ENCODE measurements at regions not wholly inside any gene's neighbourhood (a gene's known extent, or its start where the extent isn't known, plus 50 kb on each side); places are given as distances from the start of the nearest gene placed in this dataset.
"Not testable (repeated sequence)": the region's sequence is repeated elsewhere in the genome, so short reads cannot be mapped to it uniquely, and the experiment has no call there.

DNA sequence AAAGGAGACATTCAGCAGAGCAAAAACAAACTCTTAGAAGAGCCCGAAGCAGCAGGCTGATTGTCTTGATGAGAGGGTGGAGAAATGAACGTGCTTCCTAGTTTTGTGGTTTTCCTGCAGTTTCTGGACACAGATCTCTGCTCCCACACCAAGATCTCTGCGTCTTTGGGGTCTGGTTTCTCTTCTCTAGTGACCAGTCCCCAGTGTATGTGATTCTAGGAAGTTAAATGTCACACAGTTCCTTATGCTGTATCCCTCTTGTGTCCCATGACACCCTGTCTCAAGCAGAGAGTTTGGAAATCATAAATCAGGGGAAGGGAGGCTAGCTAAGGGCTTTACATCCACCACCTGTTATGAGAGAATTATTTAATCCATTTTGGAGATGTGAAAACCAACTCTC is 55.4 kb upstream of the KLF14 start:
- Histone ChIP-seq H3K27ac (ENCODE audit: low read depth, low read length) (no peak overlapping the region), H3K4me1 (ENCODE audit: insufficient read depth, low read length) (no peaks in the 10 kb centered on the region), H3K9ac (ENCODE audit: low read depth, low read length) (no peak overlapping the region), H3K9me3 (ENCODE audit: insufficient read depth, low read depth, low read length) (no peaks in the 10 kb centered on the region), H3K36me3 (ENCODE audit: insufficient read depth, low read length) (no peaks in the 10 kb centered on the region), H3K27me3 (ENCODE audit: insufficient read depth, low read length) (no peaks in the 10 kb centered on the region), H3K4me3 (ENCODE audit: low read length) (no peak overlapping the region)
- WGBS, result 98% methylated on average over 3 of the region's 3 CpGs

DNA sequence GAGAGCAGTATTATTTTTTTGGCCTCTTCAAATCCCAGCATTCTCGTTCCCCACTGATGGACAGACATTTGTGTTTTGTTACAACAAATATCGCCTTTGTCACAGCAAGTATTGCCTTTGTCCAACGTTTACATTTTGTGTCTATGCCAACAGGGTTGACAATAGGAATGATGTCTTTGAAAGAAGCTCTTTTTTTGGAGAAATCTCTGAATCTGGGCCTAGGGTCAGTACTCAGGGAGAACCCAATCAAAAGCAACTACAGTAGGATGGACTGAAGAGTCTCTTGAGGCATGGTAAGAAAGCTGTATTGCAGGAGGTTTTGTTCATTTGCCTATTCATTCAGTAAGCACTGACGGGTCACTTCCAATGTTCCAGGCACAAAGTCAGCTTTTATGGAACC is 57.7 kb upstream of the KLF14 start:
- H3K27ac ChIP-seq (ENCODE audit: low read depth, low read length), result no peak overlapping the region
- H3K4me3 ChIP-seq (ENCODE audit: low read length), result no peak overlapping the region
- 89% methylated on average over 4 of the region's 4 CpGs for WGBS
- no peaks in the 10 kb centered on the region for H3K9me3 ChIP-seq (ENCODE audit: insufficient read depth, low read depth, low read length)
- no peaks in the 10 kb centered on the region for H3K27me3 ChIP-seq (ENCODE audit: insufficient read depth, low read length)
- H3K9ac ChIP-seq (ENCODE audit: low read depth, low read length), result no peak overlapping the region
- no peaks in the 10 kb centered on the region for H3K36me3 ChIP-seq (ENCODE audit: insufficient read depth, low read length)
- peaks cover 6% of the 10 kb centered on the region; the same call in 1 of the 2 replicates for H3K4me1 ChIP-seq (ENCODE audit: insufficient read depth, low read length)

DNA sequence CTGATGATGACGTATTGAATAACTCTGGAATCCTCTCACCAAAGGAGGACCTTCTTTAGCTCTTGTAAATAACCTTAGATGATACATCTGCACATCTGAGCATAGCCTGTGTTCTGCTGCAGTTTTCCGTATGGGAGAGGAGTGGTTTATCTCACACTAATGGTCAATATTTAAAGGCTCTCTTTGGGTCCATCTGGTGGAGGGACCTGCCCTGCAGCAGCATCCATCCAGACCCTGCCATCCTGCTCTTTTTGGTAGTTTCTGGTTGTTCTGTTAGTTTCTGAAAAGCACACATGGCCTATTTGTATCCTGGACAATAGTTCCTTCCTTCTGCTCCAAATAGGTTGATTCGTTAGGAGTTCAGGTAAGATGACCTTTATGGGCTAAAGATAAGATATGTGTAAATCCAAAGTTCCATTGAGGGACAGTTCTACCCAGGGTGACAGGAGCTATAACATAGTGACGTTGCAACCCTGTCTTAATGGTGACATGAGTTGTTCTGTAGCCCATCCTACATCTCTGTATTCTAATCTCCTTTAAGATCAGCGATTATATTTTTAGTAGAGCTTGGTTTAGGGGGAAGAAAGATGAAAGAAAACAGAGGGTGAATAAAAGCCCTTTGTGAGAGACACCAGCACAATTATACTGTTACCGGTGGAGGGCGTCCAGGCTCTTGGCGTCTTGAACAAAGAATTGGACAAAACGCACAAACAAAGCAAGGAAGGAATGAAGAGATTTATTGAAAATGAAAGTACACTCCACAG is 60.0 kb upstream of the KLF14 start:
- Histone ChIP-seq H3K4me1 (ENCODE audit: insufficient read depth, low read length) (peaks cover 6% of the 10 kb centered on the region; the same call in 1 of the 2 replicates), H3K27me3 (ENCODE audit: insufficient read depth, low read length) (no peaks in the 10 kb centered on the region), H3K36me3 (ENCODE audit: insufficient read depth, low read length) (no peaks in the 10 kb centered on the region), H3K9ac (ENCODE audit: low read depth, low read length) (no peak overlapping the region), H3K4me3 (ENCODE audit: low read length) (no peak overlapping the region), H3K27ac (ENCODE audit: low read depth, low read length) (no peak overlapping the region), H3K9me3 (ENCODE audit: insufficient read depth, low read depth, low read length) (no peaks in the 10 kb centered on the region)
- 91% methylated on average over 9 of the region's 9 CpGs for WGBS

DNA sequence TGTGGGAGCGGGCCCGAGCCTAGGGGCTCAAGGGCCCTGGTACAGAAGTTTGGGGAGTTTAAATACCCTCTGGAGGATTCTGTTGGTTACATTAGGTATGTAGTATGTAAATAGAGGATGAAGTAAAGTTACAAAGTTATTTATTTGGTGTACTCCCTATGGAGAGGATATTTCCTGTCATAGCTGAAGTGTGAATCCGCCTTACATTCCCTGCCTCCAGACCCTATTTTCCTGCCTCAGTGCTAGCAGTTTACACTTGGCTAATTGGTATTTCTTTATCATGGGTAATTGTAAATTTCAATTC is 60.6 kb upstream of the KLF14 start:
- H3K4me1 ChIP-seq (ENCODE audit: insufficient read depth, low read length), result peaks cover 6% of the 10 kb centered on the region; the same call in 1 of the 2 replicates
- 89% methylated on average over 3 of the region's 3 CpGs for WGBS
- no peaks in the 10 kb centered on the region for H3K36me3 ChIP-seq (ENCODE audit: insufficient read depth, low read length)
- H3K27ac ChIP-seq (ENCODE audit: low read depth, low read length), result no peak overlapping the region
- H3K27me3 ChIP-seq (ENCODE audit: insufficient read depth, low read length), result no peaks in the 10 kb centered on the region
- H3K9ac ChIP-seq (ENCODE audit: low read depth, low read length), result no peak overlapping the region
- no peak overlapping the region for H3K4me3 ChIP-seq (ENCODE audit: low read length)
- no peaks in the 10 kb centered on the region for H3K9me3 ChIP-seq (ENCODE audit: insufficient read depth, low read depth, low read length)

DNA sequence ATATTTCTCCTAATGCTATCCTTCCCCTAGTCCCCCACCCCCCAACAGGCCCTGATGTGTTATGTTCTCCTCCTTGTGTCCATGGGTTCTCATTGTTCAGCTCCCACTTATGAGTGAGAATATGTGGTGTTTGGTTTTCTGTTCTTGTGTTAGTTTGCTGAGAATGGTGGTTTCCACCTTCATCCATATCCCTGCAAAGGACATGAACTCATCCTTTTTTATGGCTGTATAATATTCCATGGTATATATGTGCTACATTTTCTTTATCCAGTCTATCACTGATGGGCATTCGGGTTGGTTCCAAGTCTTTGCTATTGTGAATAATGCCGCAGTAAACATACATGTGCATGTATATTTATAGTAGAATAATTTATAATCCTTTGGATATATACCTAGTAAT is 62.4 kb upstream of the KLF14 start:
- H3K9me3 ChIP-seq (ENCODE audit: insufficient read depth, low read depth, low read length); H3K9ac ChIP-seq (ENCODE audit: low read depth, low read length); H3K27ac ChIP-seq (ENCODE audit: low read depth, low read length); H3K36me3 ChIP-seq (ENCODE audit: insufficient read depth, low read length); H3K4me1 ChIP-seq (ENCODE audit: insufficient read depth, low read length); H3K4me3 ChIP-seq (ENCODE audit: low read length); H3K27me3 ChIP-seq (ENCODE audit: insufficient read depth, low read length): not testable (repeated sequence)
- no CpG with 5 or more reads among the region's 2 CpGs for WGBS

DNA sequence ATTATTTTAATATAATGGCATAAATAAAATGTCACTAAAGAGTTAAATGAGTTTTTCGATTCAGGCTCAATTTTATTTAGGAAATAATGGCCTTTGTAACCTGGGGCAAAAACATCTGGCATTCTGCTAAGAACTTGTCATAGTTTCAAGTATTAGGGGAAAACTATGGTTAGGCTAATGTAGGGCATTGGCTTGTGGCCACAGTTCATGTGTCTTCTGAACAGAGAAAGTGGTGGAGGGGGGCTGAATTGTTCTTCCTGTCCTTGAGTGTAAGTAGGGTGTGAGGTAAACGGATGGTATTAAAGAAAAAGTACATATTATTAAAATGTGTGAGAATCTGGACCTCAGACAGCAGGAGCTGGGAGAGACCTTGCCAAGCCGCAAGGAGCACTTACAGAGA is 69.1 kb upstream of the KLF14 start:
- Histone ChIP-seq H3K4me1 (ENCODE audit: insufficient read depth, low read length) (no peaks in the 10 kb centered on the region), H3K27ac (ENCODE audit: low read depth, low read length) (no peak overlapping the region), H3K9ac (ENCODE audit: low read depth, low read length) (no peak overlapping the region), H3K9me3 (ENCODE audit: insufficient read depth, low read depth, low read length) (no peaks in the 10 kb centered on the region), H3K4me3 (ENCODE audit: low read length) (no peak overlapping the region), H3K36me3 (ENCODE audit: insufficient read depth, low read length) (no peaks in the 10 kb centered on the region), H3K27me3 (ENCODE audit: insufficient read depth, low read length) (no peaks in the 10 kb centered on the region)
- 85% methylated on average over 3 of the region's 3 CpGs for WGBS

DNA sequence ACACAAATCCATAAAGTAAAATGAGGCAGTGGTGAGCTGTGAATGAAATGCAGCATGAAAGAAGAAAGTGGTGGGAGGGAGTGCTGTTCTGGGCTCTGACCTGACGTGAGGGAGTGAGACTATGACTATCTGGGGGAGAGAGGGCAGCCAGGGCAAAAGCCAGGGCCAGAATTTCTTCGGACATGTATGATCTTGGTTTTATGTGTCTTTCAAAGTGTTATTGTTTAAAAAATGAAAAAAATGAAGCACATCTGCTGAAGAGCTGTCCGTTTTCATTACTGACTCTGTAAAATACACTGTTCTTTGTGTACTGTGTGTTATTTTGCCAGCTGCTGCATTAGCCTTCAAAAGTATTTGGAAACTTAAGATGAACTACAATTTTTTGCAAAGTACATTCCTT is 70.2 kb upstream of the KLF14 start:
- Histone ChIP-seq H3K36me3 (ENCODE audit: insufficient read depth, low read length) (no peaks in the 10 kb centered on the region), H3K9ac (ENCODE audit: low read depth, low read length) (no peak overlapping the region), H3K27ac (ENCODE audit: low read depth, low read length) (no peak overlapping the region), H3K4me3 (ENCODE audit: low read length) (no peak overlapping the region), H3K27me3 (ENCODE audit: insufficient read depth, low read length) (no peaks in the 10 kb centered on the region), H3K9me3 (ENCODE audit: insufficient read depth, low read depth, low read length) (no peaks in the 10 kb centered on the region), H3K4me1 (ENCODE audit: insufficient read depth, low read length) (no peaks in the 10 kb centered on the region)
- 88% methylated on average over 3 of the region's 3 CpGs for WGBS

DNA sequence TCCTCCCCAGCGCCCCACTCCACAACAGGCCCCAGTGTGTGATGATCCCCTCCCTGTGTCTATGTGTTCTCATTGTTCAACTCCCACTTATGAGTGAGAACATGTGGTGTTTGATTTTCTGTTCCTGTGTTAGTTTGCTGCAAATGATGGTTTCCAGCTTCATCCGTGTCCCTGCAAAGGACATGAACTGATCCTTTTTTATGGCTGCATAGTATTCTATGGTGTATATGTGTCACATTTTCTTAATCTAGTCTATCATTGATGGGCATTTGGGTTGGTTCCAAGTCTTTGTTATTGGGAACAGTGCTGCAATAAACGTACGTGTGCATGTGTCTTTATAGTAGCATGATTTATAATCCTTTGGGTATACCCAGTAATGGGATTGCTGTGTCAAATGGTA is 78.8 kb upstream of the KLF14 start:
- not testable (repeated sequence) for H3K27ac ChIP-seq (ENCODE audit: low read depth, low read length); H3K27me3 ChIP-seq (ENCODE audit: insufficient read depth, low read length); H3K36me3 ChIP-seq (ENCODE audit: insufficient read depth, low read length); H3K9me3 ChIP-seq (ENCODE audit: insufficient read depth, low read depth, low read length); H3K4me3 ChIP-seq (ENCODE audit: low read length); H3K4me1 ChIP-seq (ENCODE audit: insufficient read depth, low read length); H3K9ac ChIP-seq (ENCODE audit: low read depth, low read length)
- WGBS, result 88% methylated on average over 4 of the region's 4 CpGs

DNA sequence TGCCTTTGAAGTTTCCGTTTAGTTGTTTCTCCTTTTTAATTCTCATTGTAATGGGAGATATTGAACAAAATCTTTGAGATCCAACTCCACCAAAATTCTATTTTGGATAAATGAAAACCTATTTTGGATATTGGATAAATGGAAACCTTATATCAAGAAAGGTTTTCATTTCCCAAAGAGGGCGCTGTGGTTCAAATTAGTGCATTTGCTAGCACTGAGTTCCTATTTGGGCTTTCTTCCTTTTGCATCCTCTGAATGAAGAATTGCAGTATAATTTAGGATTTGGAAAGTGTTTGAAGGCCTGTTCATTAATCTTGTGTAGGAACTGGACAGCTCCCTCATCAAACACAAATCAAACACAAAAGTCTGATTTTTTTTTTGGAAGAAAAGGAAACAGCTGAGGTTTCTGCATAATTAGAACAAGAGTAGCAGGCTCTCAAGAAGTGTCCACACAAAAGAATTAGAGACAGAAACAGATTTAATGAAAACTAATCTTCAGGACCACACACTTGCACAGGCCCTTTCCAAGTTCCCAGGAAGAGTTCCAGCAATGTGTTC is 80.8 kb upstream of the KLF14 start:
- Histone ChIP-seq H3K27ac (ENCODE audit: low read depth, low read length) (no peak overlapping the region), H3K9me3 (ENCODE audit: insufficient read depth, low read depth, low read length) (0 out of 2 replicates have a peak, but pooled peaks cover 2% of the 10 kb centered on the region), H3K9ac (ENCODE audit: low read depth, low read length) (no peak overlapping the region), H3K36me3 (ENCODE audit: insufficient read depth, low read length) (no peaks in the 10 kb centered on the region), H3K4me3 (ENCODE audit: low read length) (no peak overlapping the region), H3K27me3 (ENCODE audit: insufficient read depth, low read length) (no peaks in the 10 kb centered on the region), H3K4me1 (ENCODE audit: insufficient read depth, low read length) (no peaks in the 10 kb centered on the region)
- 60% methylated on average over 2 of the region's 2 CpGs for WGBS

DNA sequence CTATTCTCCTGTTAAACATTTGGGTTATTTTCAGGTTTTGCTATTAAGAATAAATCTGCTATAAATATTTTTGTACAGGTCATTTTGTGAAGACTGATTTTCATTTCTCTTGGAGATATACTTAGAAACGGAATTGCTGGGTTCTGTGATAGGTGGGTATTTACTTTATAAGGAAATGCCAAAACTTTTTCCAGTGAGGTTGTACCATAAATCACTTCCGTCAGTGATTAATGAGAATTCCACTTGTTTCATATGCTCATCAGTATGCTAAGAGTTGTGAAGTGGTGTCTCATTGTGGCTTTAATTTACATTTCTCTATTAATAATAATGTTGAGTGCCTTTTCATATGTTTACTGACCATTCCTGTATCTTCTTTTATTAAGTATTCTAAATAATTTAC is 84.0 kb upstream of the KLF14 start:
- Histone ChIP-seq H3K36me3 (ENCODE audit: insufficient read depth, low read length) (no peaks in the 10 kb centered on the region), H3K27ac (ENCODE audit: low read depth, low read length) (no peak overlapping the region), H3K4me3 (ENCODE audit: low read length) (no peak overlapping the region), H3K9me3 (ENCODE audit: insufficient read depth, low read depth, low read length) (0 out of 2 replicates have a peak, but pooled peaks cover 2% of the 10 kb centered on the region), H3K9ac (ENCODE audit: low read depth, low read length) (no peak overlapping the region), H3K4me1 (ENCODE audit: insufficient read depth, low read length) (no peaks in the 10 kb centered on the region), H3K27me3 (ENCODE audit: insufficient read depth, low read length) (no peaks in the 10 kb centered on the region)
- WGBS, result 91% methylated on average over 1 of the region's 2 CpGs

DNA sequence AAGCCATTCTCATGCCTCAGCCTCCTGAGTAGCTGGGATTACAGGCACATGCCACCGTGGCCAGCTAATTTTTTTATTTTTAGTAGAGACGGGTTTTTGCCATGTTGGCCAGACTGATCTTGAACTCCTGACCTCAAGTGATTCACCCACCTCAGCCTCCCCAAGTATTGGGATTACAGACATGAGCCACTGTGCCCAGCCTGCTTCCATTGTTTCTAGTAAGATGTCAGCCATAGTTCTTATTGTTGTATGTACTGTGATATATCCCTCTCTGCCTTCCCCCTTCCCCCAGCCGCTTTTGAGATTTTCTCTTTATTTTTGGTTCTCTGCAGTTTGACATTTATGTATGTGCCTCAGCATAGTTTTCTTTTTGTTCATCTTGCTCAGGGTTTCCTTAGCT is 87.9 kb upstream of the KLF14 start:
- H3K27ac ChIP-seq (ENCODE audit: low read depth, low read length), result no peak overlapping the region
- H3K4me1 ChIP-seq (ENCODE audit: insufficient read depth, low read length), result no peaks in the 10 kb centered on the region
- no peak overlapping the region for H3K9ac ChIP-seq (ENCODE audit: low read depth, low read length)
- no peak overlapping the region for H3K4me3 ChIP-seq (ENCODE audit: low read length)
- no peaks in the 10 kb centered on the region for H3K27me3 ChIP-seq (ENCODE audit: insufficient read depth, low read length)
- H3K36me3 ChIP-seq (ENCODE audit: insufficient read depth, low read length), result no peaks in the 10 kb centered on the region
- H3K9me3 ChIP-seq (ENCODE audit: insufficient read depth, low read depth, low read length), result peaks cover 16% of the 10 kb centered on the region; the same call in 1 of the 2 replicates
- 94% methylated on average over 2 of the region's 3 CpGs for WGBS

DNA sequence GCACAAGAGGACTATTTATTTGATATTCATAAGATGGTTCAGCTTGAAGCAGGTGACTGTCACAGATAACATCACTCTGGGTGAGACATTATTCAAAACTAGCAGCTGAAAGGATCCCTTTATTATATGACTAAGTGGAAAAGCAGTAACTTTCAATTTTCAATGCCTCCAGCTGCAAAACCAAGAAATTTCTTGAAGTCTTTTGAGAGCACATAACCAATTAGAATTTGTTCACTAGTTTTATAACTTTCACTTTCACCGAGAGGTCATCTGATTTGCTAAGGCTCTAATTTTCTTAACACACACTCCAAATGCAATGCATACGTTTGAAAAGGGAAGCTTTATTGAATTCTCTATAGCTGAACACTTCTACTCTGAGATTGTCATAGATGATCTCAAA is 88.6 kb upstream of the KLF14 start:
- whole genome bisulfite sequencing, result 100% methylated on average over 1 of the region's 2 CpGs
- no peaks in the 10 kb centered on the region for H3K36me3 ChIP-seq (ENCODE audit: insufficient read depth, low read length)
- no peaks in the 10 kb centered on the region for H3K27me3 ChIP-seq (ENCODE audit: insufficient read depth, low read length)
- no peak overlapping the region for H3K4me3 ChIP-seq (ENCODE audit: low read length)
- H3K9ac ChIP-seq (ENCODE audit: low read depth, low read length), result no peak overlapping the region
- no peaks in the 10 kb centered on the region for H3K4me1 ChIP-seq (ENCODE audit: insufficient read depth, low read length)
- H3K27ac ChIP-seq (ENCODE audit: low read depth, low read length), result no peak overlapping the region
- H3K9me3 ChIP-seq (ENCODE audit: insufficient read depth, low read depth, low read length), result peaks cover 20% of the 10 kb centered on the region; the same call in 1 of the 2 replicates

All from HUES64 (cell line).